Activated CD8-positive, alpha-beta T cell treated with anti-CD3 and anti-CD28 coated beads for 36 hours (primary cell): ENCODE measurements at regions not wholly inside any gene's neighbourhood (a gene's known extent, or its start where the extent isn't known, plus 50 kb on each side); places are given as distances from the start of the nearest gene placed in this dataset.

Source experiments
- ATAC-seq: fragments of 200-7000 bp; cut with Tn5 transposase; one replicate; pipeline ENCODE4 v1.10.0; 2021; ENCODE audit warnings: mild to moderate bottlenecking, moderate library complexity
- CTCF ChIA-PET: fragments of 350-600 bp; sonication (Branson Sonifier 250); formaldehyde crosslinking; loops from one replicate; lab custom pipeline; 2021; ENCODE audit warnings: antibody characterized with exemption; lab: Charles Lee
- POLR2A ChIA-PET: fragments of 350-600 bp; sonication (Branson Sonifier 250); formaldehyde crosslinking; loops from one replicate; lab custom pipeline; 2021; ENCODE audit warnings: antibody characterized with exemption; lab: Charles Lee
- DNase-seq: peaks from one replicate; pipeline ENCODE4 v3.0.0-alpha.2; 2020
- H3K27ac Mint-ChIP-seq: one replicate; pipeline ENCODE4 v1.8.0; 2021; ENCODE audit warnings: mild to moderate bottlenecking, mixed read lengths
- H3K27me3 Mint-ChIP-seq: one replicate; pipeline ENCODE4 v1.8.0; 2021; ENCODE audit warnings: mixed read lengths
- H3K36me3 Mint-ChIP-seq: one replicate; pipeline ENCODE4 v1.8.0; 2021; ENCODE audit warnings: low read depth, mixed read lengths
- H3K4me1 Mint-ChIP-seq: one replicate; pipeline ENCODE4 v1.8.0; 2021; ENCODE audit warnings: low read depth, mixed read lengths
- H3K4me3 Mint-ChIP-seq: one replicate; pipeline ENCODE4 v1.8.0; 2021; ENCODE audit warnings: mild to moderate bottlenecking, moderate library complexity, mixed read lengths
- H3K9me3 Mint-ChIP-seq: one replicate; pipeline ENCODE4 v1.8.0; 2021; ENCODE audit warnings: mixed read lengths
- intact Hi-C: fragments of 100-400 bp; cut with micrococcal nuclease; formaldehyde crosslinking; loops from one replicate; pipeline ENCODE4 v1.10.0; 2022
- TF ChIP-seq, protein P1 (sequence below): fragments of 200-600 bp; IDR thresholded peaks from one replicate; pipeline ENCODE4 v1.8.0; 2022; ENCODE audit warnings: antibody characterized with exemption, mild to moderate bottlenecking

DNA sequence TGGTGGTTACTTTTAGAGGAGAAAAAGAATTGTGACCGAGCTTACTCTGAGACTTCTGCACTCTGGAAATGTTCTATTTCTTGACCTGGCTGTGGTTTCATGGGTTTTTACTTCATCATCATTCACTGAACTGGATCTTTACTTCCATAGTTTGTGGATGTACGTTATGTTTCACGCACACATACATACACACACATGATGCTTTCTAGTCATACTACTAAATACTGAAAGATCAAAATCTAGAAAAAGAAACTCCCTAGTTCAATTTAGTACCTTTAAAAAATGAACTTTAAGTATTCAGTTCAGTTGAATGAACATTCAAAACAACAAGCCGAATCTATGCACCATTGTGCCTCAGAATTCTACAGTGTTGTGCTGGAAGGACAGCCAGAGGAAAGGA is 65.0 kb downstream of the TEX35 start:
- H3K4me1 Mint-ChIP-seq, result peaks cover 3% of the 10 kb centered on the region
- ATAC-seq, result no peak
- no peaks in the 10 kb centered on the region for H3K36me3 Mint-ChIP-seq
- no peaks in the 10 kb centered on the region for H3K9me3 Mint-ChIP-seq
- intact Hi-C loops, result no loop called here
- TF ChIP-seq, protein P1, sequence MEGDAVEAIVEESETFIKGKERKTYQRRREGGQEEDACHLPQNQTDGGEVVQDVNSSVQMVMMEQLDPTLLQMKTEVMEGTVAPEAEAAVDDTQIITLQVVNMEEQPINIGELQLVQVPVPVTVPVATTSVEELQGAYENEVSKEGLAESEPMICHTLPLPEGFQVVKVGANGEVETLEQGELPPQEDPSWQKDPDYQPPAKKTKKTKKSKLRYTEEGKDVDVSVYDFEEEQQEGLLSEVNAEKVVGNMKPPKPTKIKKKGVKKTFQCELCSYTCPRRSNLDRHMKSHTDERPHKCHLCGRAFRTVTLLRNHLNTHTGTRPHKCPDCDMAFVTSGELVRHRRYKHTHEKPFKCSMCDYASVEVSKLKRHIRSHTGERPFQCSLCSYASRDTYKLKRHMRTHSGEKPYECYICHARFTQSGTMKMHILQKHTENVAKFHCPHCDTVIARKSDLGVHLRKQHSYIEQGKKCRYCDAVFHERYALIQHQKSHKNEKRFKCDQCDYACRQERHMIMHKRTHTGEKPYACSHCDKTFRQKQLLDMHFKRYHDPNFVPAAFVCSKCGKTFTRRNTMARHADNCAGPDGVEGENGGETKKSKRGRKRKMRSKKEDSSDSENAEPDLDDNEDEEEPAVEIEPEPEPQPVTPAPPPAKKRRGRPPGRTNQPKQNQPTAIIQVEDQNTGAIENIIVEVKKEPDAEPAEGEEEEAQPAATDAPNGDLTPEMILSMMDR, result no peak
- no peak overlapping the region for H3K4me3 Mint-ChIP-seq
- no peak overlapping the region for H3K27ac Mint-ChIP-seq
- CTCF ChIA-PET, result no interaction called here
- POLR2A ChIA-PET, result interaction anchor here (0.6 kb wide), 1 partner anchor 157 kb away, joined by 3 read pairs; no protein-coding TSS in a partner anchor
- no peak for DNase-seq
- H3K27me3 Mint-ChIP-seq, result peaks cover 2% of the 10 kb centered on the region

GRCh38 chr1:178578541-178578940 is 65.6 kb downstream of the TEX35 start:
- TF ChIP-seq, protein P1, result no peak
- H3K4me1 Mint-ChIP-seq, result peaks cover 2% of the 10 kb centered on the region
- no peak overlapping the region for H3K4me3 Mint-ChIP-seq
- H3K27ac Mint-ChIP-seq, result no peak overlapping the region
- POLR2A ChIA-PET, result no interaction called here
- H3K36me3 Mint-ChIP-seq, result no peaks in the 10 kb centered on the region
- no peaks in the 10 kb centered on the region for H3K9me3 Mint-ChIP-seq
- ATAC-seq (no peak), DNase-seq (no peak)
- CTCF ChIA-PET, result no interaction called here
- H3K27me3 Mint-ChIP-seq, result peaks cover 2% of the 10 kb centered on the region
- intact Hi-C loops, result no loop called here

DNA sequence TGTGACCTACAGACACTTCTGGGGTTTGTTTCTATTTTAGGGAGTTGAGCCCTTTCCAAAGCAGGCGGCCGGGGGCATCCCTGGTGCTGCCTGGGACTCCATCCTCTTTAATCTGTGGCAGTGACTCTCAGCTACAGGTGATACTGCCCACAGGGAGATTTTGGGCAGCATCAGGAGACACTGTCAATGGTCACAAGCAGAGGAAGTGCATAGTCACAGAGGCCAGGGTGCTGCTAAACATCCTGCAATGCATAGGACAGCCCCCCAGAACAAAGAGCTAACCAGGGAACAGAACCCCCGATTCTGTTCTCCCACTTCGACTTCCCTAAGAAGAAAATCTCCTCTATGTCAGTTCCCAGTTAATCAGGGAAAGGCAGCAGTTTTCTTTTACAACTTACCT is 66.2 kb downstream of the TEX35 start:
- H3K27me3 Mint-ChIP-seq, result peaks cover under 1% of the 10 kb centered on the region
- intact Hi-C loops, result no loop called here
- no peaks in the 10 kb centered on the region for H3K36me3 Mint-ChIP-seq
- no peaks in the 10 kb centered on the region for H3K4me1 Mint-ChIP-seq
- H3K9me3 Mint-ChIP-seq, result no peaks in the 10 kb centered on the region
- TF ChIP-seq, protein P1, result no peak
- POLR2A ChIA-PET, result no interaction called here
- no peak overlapping the region for H3K27ac Mint-ChIP-seq
- no peak for ATAC-seq
- DNase-seq, result no peak
- CTCF ChIA-PET, result no interaction called here
- H3K4me3 Mint-ChIP-seq, result no peak overlapping the region

- intact Hi-C loops, result no loop called here
- TF ChIP-seq, protein P1, result no peak
- Mint-ChIP-seq H3K4me3 (no peak overlapping the region), H3K36me3 (no peaks in the 10 kb centered on the region), H3K27ac (no peak overlapping the region), H3K27me3 (no peaks in the 10 kb centered on the region), H3K4me1 (no peaks in the 10 kb centered on the region), H3K9me3 (no peaks in the 10 kb centered on the region)
- ATAC-seq (no peak), DNase-seq (no peak)
- CTCF ChIA-PET, result no interaction called here
- POLR2A ChIA-PET, result no interaction called here
Measured at GRCh38 chr1:178579562-178579961, 66.7 kb downstream of the TEX35 start.

DNA sequence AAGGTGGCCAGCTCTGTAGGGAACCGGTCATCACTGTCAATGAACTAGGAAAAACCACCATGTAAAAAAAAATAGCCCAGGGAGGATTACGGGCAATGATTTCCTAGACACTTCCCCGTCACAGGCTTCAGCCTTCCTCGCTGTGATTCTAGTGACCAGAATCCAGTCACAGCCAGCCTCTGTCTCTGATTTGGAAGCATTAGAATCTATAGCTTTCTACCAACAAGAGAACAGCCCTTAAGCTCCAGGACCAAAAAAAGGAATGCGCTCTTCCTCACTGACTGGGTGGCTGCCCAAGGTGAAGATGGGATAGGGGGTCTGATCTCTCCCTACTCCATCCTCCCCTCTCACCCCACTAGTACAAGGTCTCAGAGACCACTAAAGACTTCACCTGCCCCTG is 67.2 kb downstream of the TEX35 start:
- CTCF ChIA-PET, result no interaction called here
- intact Hi-C loops, result no loop called here
- ATAC-seq, result no peak
- Mint-ChIP-seq H3K4me1 (no peaks in the 10 kb centered on the region), H3K9me3 (no peaks in the 10 kb centered on the region), H3K27ac (no peak overlapping the region), H3K4me3 (no peak overlapping the region), H3K27me3 (no peaks in the 10 kb centered on the region), H3K36me3 (no peaks in the 10 kb centered on the region)
- TF ChIP-seq, protein P1, result no peak
- POLR2A ChIA-PET, result no interaction called here
- DNase-seq, result no peak
